Embryonic facial prominence (tissue), 1 donor: ENCODE measurements at regions not wholly inside any gene's neighbourhood (a gene's known extent, or its start where the extent isn't known, plus 50 kb on each side); places are given as distances from the start of the nearest gene placed in this dataset.
"Not testable (repeated sequence)": the region's sequence is repeated elsewhere in the genome, so short reads cannot be mapped to it uniquely, and the experiment has no call there.

ENCODE experiments used
- DNase-seq: peaks from one replicate; pipeline ENCODE4 v3.0.0-alpha.2; 2016; ENCODE audit errors: extremely low spot score

GRCh38 chr2:136715146-136715545, 50.2 kb upstream of the THSD7B start:
- no peak for DNase-seq

GRCh38 chr2:136714452-136714951, 50.8 kb upstream of the THSD7B start:
- no peak for DNase-seq

- DNase-seq = no peak
These were observed 51.6 kb upstream of the THSD7B start for GRCh38 chr2:136713739-136714138.

GRCh38 chr2:136705336-136705735, 60.0 kb upstream of the THSD7B start:
- no peak for DNase-seq

- no peak for DNase-seq
These were observed 62.1 kb upstream of the THSD7B start for GRCh38 chr2:136703214-136703613.

- DNase-seq = no peak
These were observed 68.9 kb upstream of the THSD7B start for GRCh38 chr2:136696438-136696837.

GRCh38 chr2:136693966-136694365, 71.4 kb upstream of the THSD7B start:
- DNase-seq = no peak

GRCh38 chr2:136680079-136680478, 85.3 kb upstream of the THSD7B start:
- DNase-seq = not testable (repeated sequence)

GRCh38 chr2:136665736-136666135, 99.6 kb upstream of the THSD7B start:
- DNase-seq = no peak

GRCh38 chr2:136664713-136665405, 100.5 kb upstream of the THSD7B start:
- no peak for DNase-seq

- DNase-seq = no peak
These were observed 107.1 kb upstream of the THSD7B start for GRCh38 chr2:136658201-136658600.

- no peak for DNase-seq
These were observed 111.5 kb upstream of the THSD7B start for GRCh38 chr2:136653861-136654260.

GRCh38 chr2:136651456-136652010, 113.8 kb upstream of the THSD7B start:
- DNase-seq = no peak

- DNase-seq = no peak
These were observed 118.3 kb upstream of the THSD7B start for GRCh38 chr2:136647039-136647438.

- DNase-seq = no peak
These were observed 120.0 kb upstream of the THSD7B start for GRCh38 chr2:136645236-136645828.

GRCh38 chr2:136639651-136640050, 125.7 kb upstream of the THSD7B start:
- DNase-seq = no peak

- no peak for DNase-seq
These were observed 127.2 kb upstream of the THSD7B start for GRCh38 chr2:136638193-136638592.

GRCh38 chr2:136637402-136637801, 127.9 kb upstream of the THSD7B start:
- DNase-seq = no peak

GRCh38 chr2:136628490-136628889, 136.9 kb upstream of the THSD7B start:
- no peak for DNase-seq

- no peak for DNase-seq
These were observed 152.2 kb upstream of the THSD7B start for GRCh38 chr2:136613096-136613495.

- no peak for DNase-seq
These were observed 153.3 kb upstream of the THSD7B start for GRCh38 chr2:136612079-136612478.

- DNase-seq = no peak
These were observed 153.9 kb upstream of the THSD7B start for GRCh38 chr2:136611451-136611850.

- DNase-seq = no peak
These were observed 182.6 kb upstream of the THSD7B start for GRCh38 chr2:136582628-136583205.
